Panc1 (cell line): ENCODE measurements at regions not wholly inside any gene's neighbourhood (a gene's known extent, or its start where the extent isn't known, plus 50 kb on each side); places are given as distances from the start of the nearest gene placed in this dataset.
A peak's percentile ranks its signal among the peaks of the same experiment; 100 is the strongest.

Experiments used
- ATAC-seq: fragments of 200-7000 bp; cut with Tn5 transposase; 2 replicates; pipeline ENCODE4 v1.9.1; 2020; ENCODE audit warnings: mild to moderate bottlenecking, moderate library complexity
- BruUV-seq: library from RNA; stranded (reverse); fragments of 400-500 nt; replicated peaks from 2 replicates; lab custom pipeline; 2021; lab: Mats Ljungman, UMichigan
- CTCF ChIA-PET: fragments of 300-600 bp; sonication (Branson Sonifier 250); formaldehyde crosslinking; loops from one replicate; lab custom pipeline; 2022; ENCODE audit warnings: antibody characterized with exemption; lab: Charles Lee
- POLR2A ChIA-PET: fragments of 300-600 bp; sonication (Branson Sonifier 250); formaldehyde crosslinking; loops from one replicate; lab custom pipeline; 2022; ENCODE audit warnings: antibody characterized with exemption; lab: Charles Lee
- DNase-seq: peaks from one replicate; pipeline ENCODE4 v3.0.0-alpha.2; 2010; ENCODE audit warnings: low read depth, low spot score
- H3K27ac ChIP-seq: 2 replicates; pipeline ENCODE4 v1.5.1; 2011; ENCODE audit warnings: mild to moderate bottlenecking, low read length, inconsistent platforms
- H3K27me3 ChIP-seq: fragments of 200-500 bp; sonication (Bioruptor generic); 2 replicates; pipeline ENCODE4 v1.6.0; 2014; ENCODE audit warnings: low read length, inconsistent platforms; ENCODE audit not compliant: control insufficient read depth, insufficient read depth
- H3K36me3 ChIP-seq: fragments of 200-500 bp; sonication (Bioruptor generic); 2 replicates; pipeline ENCODE4 v1.5.1; 2014; ENCODE audit warnings: inconsistent platforms, mild to moderate bottlenecking, low read length, moderate library complexity; ENCODE audit not compliant: control insufficient read depth, insufficient read depth
- H3K4me1 ChIP-seq: 2 replicates; pipeline ENCODE4 v1.5.1; 2011; ENCODE audit warnings: inconsistent platforms, mild to moderate bottlenecking, low read length, moderate library complexity; ENCODE audit not compliant: control insufficient read depth, insufficient read depth
- H3K4me3 ChIP-seq, 2 experiments: 2 replicates each; pipeline ENCODE4 v1.5.1; 2011 to 2012; ENCODE audit warnings: low read depth in 2 of 2, low read length in 2 of 2, mild to moderate bottlenecking in 2 of 2, inconsistent platforms in 1 of 2, moderate library complexity in 1 of 2
- H3K9me3 ChIP-seq: fragments of 200-500 bp; sonication (Bioruptor generic); 2 replicates; pipeline ENCODE4 v1.5.1; 2014; ENCODE audit warnings: low read depth, mild to moderate bottlenecking, inconsistent platforms, low read length, moderate library complexity; ENCODE audit not compliant: control insufficient read depth, insufficient read depth
- POLR2AphosphoS5 ChIP-seq: IDR thresholded peaks from 2 replicates; pipeline ENCODE4 v1.6.1; 2012; ENCODE audit warnings: mild to moderate bottlenecking, low read depth, low read length, moderate library complexity
- SIN3A ChIP-seq: IDR thresholded peaks from 2 replicates; pipeline ENCODE4 v1.6.1; 2012; ENCODE audit warnings: low read depth, mild to moderate bottlenecking, low read length, moderate library complexity, borderline replicate concordance; ENCODE audit not compliant: insufficient read depth
- TCF7L2 ChIP-seq: IDR thresholded peaks from 2 replicates; pipeline ENCODE4 v1.6.1; 2011; ENCODE audit warnings: mild to moderate bottlenecking, low read depth, low read length, inconsistent platforms
- in situ Hi-C: cut with HindIII; loops from 2 replicates; pipeline ENCODE4 v1.10.0; 2016; ENCODE audit warnings: low sequenced_read_pairs, low pct_unique_long_range_greater_than_20kb
- intact Hi-C: fragments of 100-400 bp; cut with micrococcal nuclease; formaldehyde crosslinking; loops from one replicate; pipeline ENCODE4 v1.10.0; 2022; ENCODE audit not compliant: unreplicated experiment
- TF ChIP-seq, protein P1 (sequence below), 2 experiments: IDR thresholded peaks; 2 replicates each; pipeline ENCODE4 v1.6.1; 2011 to 2012; ENCODE audit warnings: low read depth in 2 of 2, control low read depth in 1 of 2, low read length in 1 of 2, mild to moderate bottlenecking in 1 of 2, moderate library complexity in 1 of 2; ENCODE audit not compliant: insufficient read depth in 1 of 2
- TF ChIP-seq, protein P2 (sequence below): fragments of 450-650 bp; IDR thresholded peaks from 2 replicates; pipeline ENCODE4 v1.5.1; 2017; ENCODE audit warnings: mild to moderate bottlenecking

GRCh38 chr13:50189450-50189849 is 174.2 kb downstream of the KCNRG start:
- H3K27me3 ChIP-seq = no peaks in the 10 kb centered on the region
- CTCF ChIA-PET = no interaction called here

DNA sequence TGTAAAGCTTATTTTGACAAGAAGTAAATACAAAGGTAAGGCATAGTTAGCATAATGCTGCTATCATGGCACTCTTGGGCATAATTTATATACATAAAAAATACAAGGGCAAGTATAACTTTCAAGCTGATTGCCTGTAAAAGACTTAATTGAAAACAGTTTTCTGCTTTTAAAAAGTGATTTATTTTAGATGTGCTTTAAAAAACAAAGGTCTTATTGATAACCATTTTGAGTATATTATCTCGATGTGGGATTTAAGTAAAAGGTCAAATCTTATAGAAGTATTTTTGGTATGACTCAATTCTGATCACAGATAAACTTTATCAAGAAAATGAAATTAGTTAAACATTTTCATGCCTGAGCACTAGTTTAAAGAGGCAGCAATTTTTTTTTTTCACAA is 175.8 kb downstream of the KCNRG start:
- BruUV-seq = no TSS peak
- intact Hi-C loops = no loop called here
- no peak overlapping the region for H3K4me3 ChIP-seq
- H3K27ac ChIP-seq = peak overlapping the region; percentile 17; the same call in 1 of the 2 replicates
- POLR2A ChIA-PET = no interaction called here
- no peaks in the 10 kb centered on the region for H3K27me3 ChIP-seq
- in situ Hi-C loops = no loop called here
- ATAC-seq (no peak), DNase-seq (no peak)
- TF ChIP-seq, protein P1, sequence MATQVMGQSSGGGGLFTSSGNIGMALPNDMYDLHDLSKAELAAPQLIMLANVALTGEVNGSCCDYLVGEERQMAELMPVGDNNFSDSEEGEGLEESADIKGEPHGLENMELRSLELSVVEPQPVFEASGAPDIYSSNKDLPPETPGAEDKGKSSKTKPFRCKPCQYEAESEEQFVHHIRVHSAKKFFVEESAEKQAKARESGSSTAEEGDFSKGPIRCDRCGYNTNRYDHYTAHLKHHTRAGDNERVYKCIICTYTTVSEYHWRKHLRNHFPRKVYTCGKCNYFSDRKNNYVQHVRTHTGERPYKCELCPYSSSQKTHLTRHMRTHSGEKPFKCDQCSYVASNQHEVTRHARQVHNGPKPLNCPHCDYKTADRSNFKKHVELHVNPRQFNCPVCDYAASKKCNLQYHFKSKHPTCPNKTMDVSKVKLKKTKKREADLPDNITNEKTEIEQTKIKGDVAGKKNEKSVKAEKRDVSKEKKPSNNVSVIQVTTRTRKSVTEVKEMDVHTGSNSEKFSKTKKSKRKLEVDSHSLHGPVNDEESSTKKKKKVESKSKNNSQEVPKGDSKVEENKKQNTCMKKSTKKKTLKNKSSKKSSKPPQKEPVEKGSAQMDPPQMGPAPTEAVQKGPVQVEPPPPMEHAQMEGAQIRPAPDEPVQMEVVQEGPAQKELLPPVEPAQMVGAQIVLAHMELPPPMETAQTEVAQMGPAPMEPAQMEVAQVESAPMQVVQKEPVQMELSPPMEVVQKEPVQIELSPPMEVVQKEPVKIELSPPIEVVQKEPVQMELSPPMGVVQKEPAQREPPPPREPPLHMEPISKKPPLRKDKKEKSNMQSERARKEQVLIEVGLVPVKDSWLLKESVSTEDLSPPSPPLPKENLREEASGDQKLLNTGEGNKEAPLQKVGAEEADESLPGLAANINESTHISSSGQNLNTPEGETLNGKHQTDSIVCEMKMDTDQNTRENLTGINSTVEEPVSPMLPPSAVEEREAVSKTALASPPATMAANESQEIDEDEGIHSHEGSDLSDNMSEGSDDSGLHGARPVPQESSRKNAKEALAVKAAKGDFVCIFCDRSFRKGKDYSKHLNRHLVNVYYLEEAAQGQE (IDR thresholded peaks at IDR 0.05; ENCODE audit: insufficient read depth in 1 of 2, low read depth in 2 of 2, low read length in 1 of 2) = no peak
- no peak for TF ChIP-seq POLR2AphosphoS5
- no peak for TF ChIP-seq TCF7L2
- TF ChIP-seq, protein P2, sequence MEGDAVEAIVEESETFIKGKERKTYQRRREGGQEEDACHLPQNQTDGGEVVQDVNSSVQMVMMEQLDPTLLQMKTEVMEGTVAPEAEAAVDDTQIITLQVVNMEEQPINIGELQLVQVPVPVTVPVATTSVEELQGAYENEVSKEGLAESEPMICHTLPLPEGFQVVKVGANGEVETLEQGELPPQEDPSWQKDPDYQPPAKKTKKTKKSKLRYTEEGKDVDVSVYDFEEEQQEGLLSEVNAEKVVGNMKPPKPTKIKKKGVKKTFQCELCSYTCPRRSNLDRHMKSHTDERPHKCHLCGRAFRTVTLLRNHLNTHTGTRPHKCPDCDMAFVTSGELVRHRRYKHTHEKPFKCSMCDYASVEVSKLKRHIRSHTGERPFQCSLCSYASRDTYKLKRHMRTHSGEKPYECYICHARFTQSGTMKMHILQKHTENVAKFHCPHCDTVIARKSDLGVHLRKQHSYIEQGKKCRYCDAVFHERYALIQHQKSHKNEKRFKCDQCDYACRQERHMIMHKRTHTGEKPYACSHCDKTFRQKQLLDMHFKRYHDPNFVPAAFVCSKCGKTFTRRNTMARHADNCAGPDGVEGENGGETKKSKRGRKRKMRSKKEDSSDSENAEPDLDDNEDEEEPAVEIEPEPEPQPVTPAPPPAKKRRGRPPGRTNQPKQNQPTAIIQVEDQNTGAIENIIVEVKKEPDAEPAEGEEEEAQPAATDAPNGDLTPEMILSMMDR = no peak
- TF ChIP-seq SIN3A = no peak
- H3K36me3 ChIP-seq = no peaks in the 10 kb centered on the region
- no peaks in the 10 kb centered on the region for H3K9me3 ChIP-seq
- peaks cover 15% of the 10 kb centered on the region; the same call in 1 of the 2 replicates for H3K4me1 ChIP-seq
- CTCF ChIA-PET = no interaction called here

More at GRCh38 chr13:50189450-50189849, 174.2 kb downstream of the KCNRG start:
- Histone ChIP-seq H3K36me3 (no peaks in the 10 kb centered on the region), H3K27ac (peak overlapping the region; percentile 39; the same call in 1 of the 2 replicates), H3K4me1 (peaks cover 15% of the 10 kb centered on the region; the same call in 1 of the 2 replicates), H3K4me3 (no peak overlapping the region), H3K9me3 (no peaks in the 10 kb centered on the region)
- POLR2A ChIA-PET = interaction anchor here (1.2 kb wide), 1 partner anchor 11 kb away, joined by 4 read pairs; no protein-coding TSS in a partner anchor
- DNase-seq (no peak), ATAC-seq (no peak)
- intact Hi-C loops = no loop called here
- in situ Hi-C loops = no loop called here
- TF ChIP-seq, protein P1 (IDR thresholded peaks at IDR 0.05; ENCODE audit: insufficient read depth in 1 of 2, low read depth in 2 of 2, low read length in 1 of 2) = no peak
- no peak for TF ChIP-seq SIN3A
- no peak for TF ChIP-seq POLR2AphosphoS5
- TF ChIP-seq, protein P2 = peak; percentile 25; the same call in 1 of the 2 replicates
- TF ChIP-seq TCF7L2 = no peak
- BruUV-seq = no TSS peak
